GM23338 (cell line): ENCODE measurements at regions not wholly inside any gene's neighbourhood (a gene's known extent, or its start where the extent isn't known, plus 50 kb on each side); places are given as distances from the start of the nearest gene placed in this dataset.

ENCODE experiments used
- ATAC-seq: fragments of 200-7000 bp; cut with Tn5 transposase; 3 replicates; pipeline ENCODE4 v1.9.1; 2020
- DNase-seq: peaks from one replicate; pipeline ENCODE4 v3.0.0-alpha.2; 2015; ENCODE audit warnings: low spot score
- H2AFZ ChIP-seq: fragments of 200-600 bp; sonication (generic); 2 replicates; pipeline ENCODE4 v1.8.0; 2016; ENCODE audit warnings: antibody characterized with exemption, mild to moderate bottlenecking, moderate library complexity
- H3F3A ChIP-seq: fragments of 200-600 bp; sonication (generic); replicated peaks from 2 replicates; pipeline ENCODE4 v1.8.0; 2017; ENCODE audit warnings: antibody characterized with exemption, mixed run types, low read depth
- H3K27ac ChIP-seq: fragments of 200-600 bp; sonication (generic); 2 replicates; pipeline ENCODE4 v1.6.1; 2016; ENCODE audit warnings: low read depth
- H3K27me3 ChIP-seq: fragments of 200-600 bp; sonication (generic); 2 replicates; pipeline ENCODE4 v1.8.0; 2016; ENCODE audit warnings: mild to moderate bottlenecking, mixed run types, moderate library complexity; ENCODE audit not compliant: insufficient read depth
- H3K36me3 ChIP-seq: fragments of 200-600 bp; sonication (generic); 2 replicates; pipeline ENCODE4 v1.8.0; 2016; ENCODE audit warnings: mild to moderate bottlenecking; ENCODE audit not compliant: insufficient read depth
- H3K4me1 ChIP-seq: fragments of 200-600 bp; sonication (generic); 2 replicates; pipeline ENCODE4 v1.8.0; 2016; ENCODE audit warnings: mild to moderate bottlenecking, moderate library complexity; ENCODE audit not compliant: insufficient read depth
- H3K4me2 ChIP-seq: fragments of 200-600 bp; sonication (generic); 2 replicates; pipeline ENCODE4 v1.7.1; 2017; ENCODE audit warnings: mixed run types
- H3K4me3 ChIP-seq: fragments of 200-600 bp; sonication (generic); 2 replicates; pipeline ENCODE4 v1.6.1; 2016; ENCODE audit warnings: mixed run types
- H3K79me2 ChIP-seq: fragments of 200-600 bp; sonication (generic); replicated peaks from 2 replicates; pipeline ENCODE4 v1.8.0; 2017; ENCODE audit warnings: mild to moderate bottlenecking; ENCODE audit not compliant: insufficient read depth
- H3K9me2 ChIP-seq: fragments of 200-600 bp; sonication (generic); 2 replicates; pipeline ENCODE4 v1.8.0; 2017; ENCODE audit not compliant: insufficient read depth
- H4K20me1 ChIP-seq: fragments of 200-600 bp; sonication (generic); replicated peaks from 2 replicates; pipeline ENCODE4 v1.8.0; 2017; ENCODE audit warnings: mild to moderate bottlenecking; ENCODE audit not compliant: insufficient read depth
- H3K27ac Mint-ChIP-seq: 2 replicates; pipeline ENCODE4 v1.8.0; 2020; ENCODE audit warnings: inconsistent platforms, mild to moderate bottlenecking, moderate library complexity, mixed read lengths
- H3K27me3 Mint-ChIP-seq: 3 replicates; pipeline ENCODE4 v1.8.0; 2022; ENCODE audit warnings: low read depth, mild to moderate bottlenecking, moderate library complexity, mixed read lengths, inconsistent platforms; ENCODE audit not compliant: insufficient read depth, poor library complexity
- H3K36me3 Mint-ChIP-seq: 3 replicates; pipeline ENCODE4 v1.8.0; 2021; ENCODE audit warnings: low read depth, mild to moderate bottlenecking, inconsistent platforms, moderate library complexity, mixed read lengths
- H3K4me1 Mint-ChIP-seq: 3 replicates; pipeline ENCODE4 v1.8.0; 2020; ENCODE audit warnings: mild to moderate bottlenecking, inconsistent platforms, mixed read lengths
- H3K4me3 Mint-ChIP-seq: 3 replicates; pipeline ENCODE4 v1.8.0; 2021; ENCODE audit warnings: moderate library complexity, mild to moderate bottlenecking, inconsistent platforms, mixed read lengths
- H3K9me3 Mint-ChIP-seq: 3 replicates; pipeline ENCODE4 v1.8.0; 2020; ENCODE audit warnings: moderate library complexity, mild to moderate bottlenecking, inconsistent platforms, mixed read lengths
- CREB1 ChIP-seq: fragments of 250-450 bp; sonication (Bioruptor Pico); IDR thresholded peaks from 2 replicates; pipeline ENCODE4 v1.5.0; 2020; ENCODE audit warnings: low read depth, mild to moderate bottlenecking, moderate library complexity
- CTCF ChIP-seq, 2 experiments: fragments of 200-600 bp in 1 of 2; sonication (generic) in 1 of 2; conservative IDR thresholded peaks; 2 replicates each; pipeline versions ENCODE4 v1.5.1 to v1.6.1; 2016 to 2017; ENCODE audit warnings: antibody characterized with exemption in 2 of 2, low read depth in 2 of 2, mild to moderate bottlenecking in 2 of 2, moderate library complexity in 1 of 2
- EZH2phosphoT487 ChIP-seq: fragments of 200-600 bp; sonication (generic); IDR thresholded peaks from one replicate; pipeline ENCODE4 v1.8.1; 2018; ENCODE audit warnings: antibody characterized with exemption; ENCODE audit not compliant: unreplicated experiment
- JUNB ChIP-seq: IDR thresholded peaks from one replicate; pipeline ENCODE4 v1.6.1; 2016; ENCODE audit warnings: antibody characterized with exemption; ENCODE audit not compliant: unreplicated experiment
- NANOG ChIP-seq: IDR thresholded peaks from 2 replicates; pipeline ENCODE4 v1.6.1; 2016; ENCODE audit warnings: antibody characterized with exemption, borderline replicate concordance
- POLR2AphosphoS5 ChIP-seq: IDR thresholded peaks from 2 replicates; pipeline ENCODE4 v1.6.1; 2016; ENCODE audit warnings: antibody characterized with exemption, low read depth
- REST ChIP-seq: IDR thresholded peaks from one replicate; pipeline ENCODE4 v1.6.1; 2018; ENCODE audit warnings: antibody characterized with exemption; ENCODE audit not compliant: unreplicated experiment
- STAT1 ChIP-seq: IDR thresholded peaks from one replicate; pipeline ENCODE4 v1.6.1; 2016; ENCODE audit warnings: antibody characterized with exemption; ENCODE audit not compliant: unreplicated experiment
- ZNF331 ChIP-seq: fragments of 250-450 bp; sonication (Bioruptor Pico); IDR thresholded peaks from 2 replicates; pipeline ENCODE4 v1.5.0; 2020; ENCODE audit warnings: low read depth, mild to moderate bottlenecking, moderate library complexity
- ZNF462 ChIP-seq: fragments of 250-450 bp; sonication (Bioruptor Pico); IDR thresholded peaks from 2 replicates; pipeline ENCODE4 v1.5.0; 2020; ENCODE audit warnings: mild to moderate bottlenecking, moderate library complexity

- TF ChIP-seq EZH2phosphoT487 (no peak), STAT1 (no peak), ZNF331 (CRISPR knock-in tag) (no peak), REST (no peak), POLR2AphosphoS5 (no peak)
Observed at GRCh38 chr5:159697530-159697929, 218.8 kb upstream of the ADRA1B start (continued).

GRCh38 chr5:159698322-159698721 lies 218.0 kb upstream of the ADRA1B start:
- no peak overlapping the region for H3K4me3 ChIP-seq
- H3K4me1 ChIP-seq = no peaks in the 10 kb centered on the region
- TF ChIP-seq NANOG (no peak), REST (no peak), CTCF (conservative IDR thresholded peaks at IDR 0.05; ENCODE audit: low read depth in 2 of 2) (no peak), JUNB (no peak), POLR2AphosphoS5 (no peak), CREB1 (CRISPR knock-in tag) (no peak), STAT1 (no peak), ZNF331 (CRISPR knock-in tag) (no peak), ZNF462 (CRISPR knock-in tag) (no peak)
- H3K36me3 ChIP-seq = no peaks in the 10 kb centered on the region
- Mint-ChIP-seq H3K4me1 (no peaks in the 10 kb centered on the region; the same call in 2 of the 3 replicates), H3K27me3 (no peaks in the 10 kb centered on the region), H3K4me3 (no peak overlapping the region), H3K36me3 (no peaks in the 10 kb centered on the region), H3K9me3 (no peaks in the 10 kb centered on the region), H3K27ac (no peak overlapping the region)
- no peak overlapping the region for H2AFZ ChIP-seq
- H3K27ac ChIP-seq = no peak overlapping the region
- H3K79me2 ChIP-seq = no peaks in the 10 kb centered on the region
- H3K27me3 ChIP-seq = no peaks in the 10 kb centered on the region
- DNase-seq (no peak), ATAC-seq (no peak)
- no peak overlapping the region for H3K4me2 ChIP-seq
- no peaks in the 10 kb centered on the region for H3F3A ChIP-seq
- H4K20me1 ChIP-seq = no peaks in the 10 kb centered on the region
- no peaks in the 10 kb centered on the region for H3K9me2 ChIP-seq
